ENCODE measurements at regions not wholly inside any gene's neighbourhood (a gene's known extent, or its start where the extent isn't known, plus 50 kb on each side); places are given as distances from the start of the nearest gene placed in this dataset.

DNA sequence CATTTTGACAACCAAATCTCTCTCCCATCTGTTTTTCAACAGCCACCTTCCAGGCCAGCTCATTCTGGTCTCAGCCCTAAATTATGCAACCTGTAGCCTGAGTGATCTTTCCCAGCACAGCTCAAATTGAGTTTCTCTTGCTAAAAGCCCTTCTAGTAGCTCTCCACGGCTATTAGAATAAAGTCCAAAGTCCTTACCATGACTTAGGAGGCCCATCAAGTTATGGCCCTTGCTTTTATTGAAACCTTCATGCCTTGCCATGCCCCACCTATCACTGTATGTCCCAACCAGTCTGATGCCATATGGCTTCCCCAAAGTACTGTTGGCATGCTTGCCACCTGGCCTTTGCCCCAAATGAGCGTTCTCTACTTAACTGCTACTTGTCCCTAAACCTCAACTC lies 303.5 kb upstream of the GADL1 start:
- Histone ChIP-seq H3K4me2 (no peak overlapping the region), H3K27ac (ENCODE audit: low read depth) (no peak overlapping the region), H3F3A (replicated peaks; ENCODE audit: low read depth) (no peaks in the 10 kb centered on the region), H3K36me3 (ENCODE audit: insufficient read depth) (no peaks in the 10 kb centered on the region), H3K9me2 (ENCODE audit: insufficient read depth) (peaks cover 11% of the 10 kb centered on the region), H4K20me1 (replicated peaks; ENCODE audit: insufficient read depth) (no peaks in the 10 kb centered on the region), H2AFZ (peak overlapping the region; percentile 12; the same call in 1 of the 2 replicates), H3K79me2 (replicated peaks; ENCODE audit: insufficient read depth) (no peaks in the 10 kb centered on the region), H3K4me1 (ENCODE audit: insufficient read depth) (peaks cover 8% of the 10 kb centered on the region; the same call in 1 of the 2 replicates), H3K27me3 (ENCODE audit: insufficient read depth) (no peaks in the 10 kb centered on the region), H3K4me3 (no peak overlapping the region)
- ATAC-seq (no peak), DNase-seq (ENCODE audit: low spot score) (no peak)
- H3K9me3 Mint-ChIP-seq = no peaks in the 10 kb centered on the region
- no peak overlapping the region for H3K27ac Mint-ChIP-seq
- no peak overlapping the region for H3K4me3 Mint-ChIP-seq
- H3K27me3 Mint-ChIP-seq (ENCODE audit: insufficient read depth, low read depth, poor library complexity) = no peaks in the 10 kb centered on the region
- H3K36me3 Mint-ChIP-seq (ENCODE audit: low read depth) = no peaks in the 10 kb centered on the region
- 0 out of 3 replicates have a peak, but pooled peaks cover 3% of the 10 kb centered on the region for H3K4me1 Mint-ChIP-seq
- TF ChIP-seq, protein P1, sequence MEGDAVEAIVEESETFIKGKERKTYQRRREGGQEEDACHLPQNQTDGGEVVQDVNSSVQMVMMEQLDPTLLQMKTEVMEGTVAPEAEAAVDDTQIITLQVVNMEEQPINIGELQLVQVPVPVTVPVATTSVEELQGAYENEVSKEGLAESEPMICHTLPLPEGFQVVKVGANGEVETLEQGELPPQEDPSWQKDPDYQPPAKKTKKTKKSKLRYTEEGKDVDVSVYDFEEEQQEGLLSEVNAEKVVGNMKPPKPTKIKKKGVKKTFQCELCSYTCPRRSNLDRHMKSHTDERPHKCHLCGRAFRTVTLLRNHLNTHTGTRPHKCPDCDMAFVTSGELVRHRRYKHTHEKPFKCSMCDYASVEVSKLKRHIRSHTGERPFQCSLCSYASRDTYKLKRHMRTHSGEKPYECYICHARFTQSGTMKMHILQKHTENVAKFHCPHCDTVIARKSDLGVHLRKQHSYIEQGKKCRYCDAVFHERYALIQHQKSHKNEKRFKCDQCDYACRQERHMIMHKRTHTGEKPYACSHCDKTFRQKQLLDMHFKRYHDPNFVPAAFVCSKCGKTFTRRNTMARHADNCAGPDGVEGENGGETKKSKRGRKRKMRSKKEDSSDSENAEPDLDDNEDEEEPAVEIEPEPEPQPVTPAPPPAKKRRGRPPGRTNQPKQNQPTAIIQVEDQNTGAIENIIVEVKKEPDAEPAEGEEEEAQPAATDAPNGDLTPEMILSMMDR (conservative IDR thresholded peaks at IDR 0.05; ENCODE audit: low read depth in 2 of 2) = no peak
- TF ChIP-seq, protein P2, sequence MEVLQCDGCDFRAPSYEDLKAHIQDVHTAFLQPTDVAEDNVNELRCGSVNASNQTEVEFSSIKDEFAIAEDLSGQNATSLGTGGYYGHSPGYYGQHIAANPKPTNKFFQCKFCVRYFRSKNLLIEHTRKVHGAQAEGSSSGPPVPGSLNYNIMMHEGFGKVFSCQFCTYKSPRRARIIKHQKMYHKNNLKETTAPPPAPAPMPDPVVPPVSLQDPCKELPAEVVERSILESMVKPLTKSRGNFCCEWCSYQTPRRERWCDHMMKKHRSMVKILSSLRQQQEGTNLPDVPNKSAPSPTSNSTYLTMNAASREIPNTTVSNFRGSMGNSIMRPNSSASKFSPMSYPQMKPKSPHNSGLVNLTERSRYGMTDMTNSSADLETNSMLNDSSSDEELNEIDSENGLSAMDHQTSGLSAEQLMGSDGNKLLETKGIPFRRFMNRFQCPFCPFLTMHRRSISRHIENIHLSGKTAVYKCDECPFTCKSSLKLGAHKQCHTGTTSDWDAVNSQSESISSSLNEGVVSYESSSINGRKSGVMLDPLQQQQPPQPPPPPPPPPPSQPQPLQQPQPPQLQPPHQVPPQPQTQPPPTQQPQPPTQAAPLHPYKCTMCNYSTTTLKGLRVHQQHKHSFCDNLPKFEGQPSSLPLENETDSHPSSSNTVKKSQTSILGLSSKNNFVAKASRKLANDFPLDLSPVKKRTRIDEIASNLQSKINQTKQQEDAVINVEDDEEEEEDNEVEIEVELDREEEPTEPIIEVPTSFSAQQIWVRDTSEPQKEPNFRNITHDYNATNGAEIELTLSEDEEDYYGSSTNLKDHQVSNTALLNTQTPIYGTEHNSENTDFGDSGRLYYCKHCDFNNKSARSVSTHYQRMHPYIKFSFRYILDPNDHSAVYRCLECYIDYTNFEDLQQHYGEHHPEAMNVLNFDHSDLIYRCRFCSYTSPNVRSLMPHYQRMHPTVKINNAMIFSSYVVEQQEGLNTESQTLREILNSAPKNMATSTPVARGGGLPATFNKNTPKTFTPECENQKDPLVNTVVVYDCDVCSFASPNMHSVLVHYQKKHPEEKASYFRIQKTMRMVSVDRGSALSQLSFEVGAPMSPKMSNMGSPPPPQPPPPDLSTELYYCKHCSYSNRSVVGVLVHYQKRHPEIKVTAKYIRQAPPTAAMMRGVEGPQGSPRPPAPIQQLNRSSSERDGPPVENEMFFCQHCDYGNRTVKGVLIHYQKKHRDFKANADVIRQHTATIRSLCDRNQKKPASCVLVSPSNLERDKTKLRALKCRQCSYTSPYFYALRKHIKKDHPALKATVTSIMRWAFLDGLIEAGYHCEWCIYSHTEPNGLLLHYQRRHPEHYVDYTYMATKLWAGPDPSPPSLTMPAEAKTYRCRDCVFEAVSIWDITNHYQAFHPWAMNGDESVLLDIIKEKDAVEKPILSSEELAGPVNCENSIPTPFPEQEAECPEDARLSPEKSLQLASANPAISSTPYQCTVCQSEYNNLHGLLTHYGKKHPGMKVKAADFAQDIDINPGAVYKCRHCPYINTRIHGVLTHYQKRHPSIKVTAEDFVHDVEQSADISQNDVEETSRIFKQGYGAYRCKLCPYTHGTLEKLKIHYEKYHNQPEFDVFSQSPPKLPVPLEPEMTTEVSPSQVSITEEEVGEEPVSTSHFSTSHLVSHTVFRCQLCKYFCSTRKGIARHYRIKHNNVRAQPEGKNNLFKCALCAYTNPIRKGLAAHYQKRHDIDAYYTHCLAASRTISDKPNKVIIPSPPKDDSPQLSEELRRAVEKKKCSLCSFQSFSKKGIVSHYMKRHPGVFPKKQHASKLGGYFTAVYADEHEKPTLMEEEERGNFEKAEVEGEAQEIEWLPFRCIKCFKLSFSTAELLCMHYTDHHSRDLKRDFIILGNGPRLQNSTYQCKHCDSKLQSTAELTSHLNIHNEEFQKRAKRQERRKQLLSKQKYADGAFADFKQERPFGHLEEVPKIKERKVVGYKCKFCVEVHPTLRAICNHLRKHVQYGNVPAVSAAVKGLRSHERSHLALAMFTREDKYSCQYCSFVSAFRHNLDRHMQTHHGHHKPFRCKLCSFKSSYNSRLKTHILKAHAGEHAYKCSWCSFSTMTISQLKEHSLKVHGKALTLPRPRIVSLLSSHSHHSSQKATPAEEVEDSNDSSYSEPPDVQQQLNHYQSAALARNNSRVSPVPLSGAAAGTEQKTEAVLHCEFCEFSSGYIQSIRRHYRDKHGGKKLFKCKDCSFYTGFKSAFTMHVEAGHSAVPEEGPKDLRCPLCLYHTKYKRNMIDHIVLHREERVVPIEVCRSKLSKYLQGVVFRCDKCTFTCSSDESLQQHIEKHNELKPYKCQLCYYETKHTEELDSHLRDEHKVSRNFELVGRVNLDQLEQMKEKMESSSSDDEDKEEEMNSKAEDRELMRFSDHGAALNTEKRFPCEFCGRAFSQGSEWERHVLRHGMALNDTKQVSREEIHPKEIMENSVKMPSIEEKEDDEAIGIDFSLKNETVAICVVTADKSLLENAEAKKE (CRISPR knock-in tag; IDR thresholded peaks at IDR 0.05) = no peak
- TF ChIP-seq POLR2AphosphoS5 (IDR thresholded peaks at IDR 0.05; ENCODE audit: low read depth) (no peak), EZH2phosphoT487 (IDR thresholded peaks at IDR 0.05; ENCODE audit: unreplicated experiment) (no peak), ZNF114 (CRISPR knock-in tag; IDR thresholded peaks at IDR 0.05) (no peak), CREB1 (CRISPR knock-in tag; IDR thresholded peaks at IDR 0.05; ENCODE audit: low read depth) (no peak), STAT1 (IDR thresholded peaks at IDR 0.05; ENCODE audit: unreplicated experiment) (no peak), ZNF331 (CRISPR knock-in tag; IDR thresholded peaks at IDR 0.05; ENCODE audit: low read depth) (no peak), JUNB (IDR thresholded peaks at IDR 0.05; ENCODE audit: unreplicated experiment) (no peak), NANOG (IDR thresholded peaks at IDR 0.05; ENCODE audit: borderline replicate concordance) (no peak), EZH2 (IDR thresholded peaks at IDR 0.05; ENCODE audit: low read depth, unreplicated experiment) (no peak)
- TF ChIP-seq, protein P3, sequence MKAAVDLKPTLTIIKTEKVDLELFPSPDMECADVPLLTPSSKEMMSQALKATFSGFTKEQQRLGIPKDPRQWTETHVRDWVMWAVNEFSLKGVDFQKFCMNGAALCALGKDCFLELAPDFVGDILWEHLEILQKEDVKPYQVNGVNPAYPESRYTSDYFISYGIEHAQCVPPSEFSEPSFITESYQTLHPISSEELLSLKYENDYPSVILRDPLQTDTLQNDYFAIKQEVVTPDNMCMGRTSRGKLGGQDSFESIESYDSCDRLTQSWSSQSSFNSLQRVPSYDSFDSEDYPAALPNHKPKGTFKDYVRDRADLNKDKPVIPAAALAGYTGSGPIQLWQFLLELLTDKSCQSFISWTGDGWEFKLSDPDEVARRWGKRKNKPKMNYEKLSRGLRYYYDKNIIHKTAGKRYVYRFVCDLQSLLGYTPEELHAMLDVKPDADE (IDR thresholded peaks at IDR 0.05) = no peak
- TF ChIP-seq, protein P4, sequence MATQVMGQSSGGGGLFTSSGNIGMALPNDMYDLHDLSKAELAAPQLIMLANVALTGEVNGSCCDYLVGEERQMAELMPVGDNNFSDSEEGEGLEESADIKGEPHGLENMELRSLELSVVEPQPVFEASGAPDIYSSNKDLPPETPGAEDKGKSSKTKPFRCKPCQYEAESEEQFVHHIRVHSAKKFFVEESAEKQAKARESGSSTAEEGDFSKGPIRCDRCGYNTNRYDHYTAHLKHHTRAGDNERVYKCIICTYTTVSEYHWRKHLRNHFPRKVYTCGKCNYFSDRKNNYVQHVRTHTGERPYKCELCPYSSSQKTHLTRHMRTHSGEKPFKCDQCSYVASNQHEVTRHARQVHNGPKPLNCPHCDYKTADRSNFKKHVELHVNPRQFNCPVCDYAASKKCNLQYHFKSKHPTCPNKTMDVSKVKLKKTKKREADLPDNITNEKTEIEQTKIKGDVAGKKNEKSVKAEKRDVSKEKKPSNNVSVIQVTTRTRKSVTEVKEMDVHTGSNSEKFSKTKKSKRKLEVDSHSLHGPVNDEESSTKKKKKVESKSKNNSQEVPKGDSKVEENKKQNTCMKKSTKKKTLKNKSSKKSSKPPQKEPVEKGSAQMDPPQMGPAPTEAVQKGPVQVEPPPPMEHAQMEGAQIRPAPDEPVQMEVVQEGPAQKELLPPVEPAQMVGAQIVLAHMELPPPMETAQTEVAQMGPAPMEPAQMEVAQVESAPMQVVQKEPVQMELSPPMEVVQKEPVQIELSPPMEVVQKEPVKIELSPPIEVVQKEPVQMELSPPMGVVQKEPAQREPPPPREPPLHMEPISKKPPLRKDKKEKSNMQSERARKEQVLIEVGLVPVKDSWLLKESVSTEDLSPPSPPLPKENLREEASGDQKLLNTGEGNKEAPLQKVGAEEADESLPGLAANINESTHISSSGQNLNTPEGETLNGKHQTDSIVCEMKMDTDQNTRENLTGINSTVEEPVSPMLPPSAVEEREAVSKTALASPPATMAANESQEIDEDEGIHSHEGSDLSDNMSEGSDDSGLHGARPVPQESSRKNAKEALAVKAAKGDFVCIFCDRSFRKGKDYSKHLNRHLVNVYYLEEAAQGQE (IDR thresholded peaks at IDR 0.05; ENCODE audit: unreplicated experiment) = no peak
